ENCODE measurements at regions not wholly inside any gene's neighbourhood (a gene's known extent, or its start where the extent isn't known, plus 50 kb on each side); places are given as distances from the start of the nearest gene placed in this dataset.

DNA sequence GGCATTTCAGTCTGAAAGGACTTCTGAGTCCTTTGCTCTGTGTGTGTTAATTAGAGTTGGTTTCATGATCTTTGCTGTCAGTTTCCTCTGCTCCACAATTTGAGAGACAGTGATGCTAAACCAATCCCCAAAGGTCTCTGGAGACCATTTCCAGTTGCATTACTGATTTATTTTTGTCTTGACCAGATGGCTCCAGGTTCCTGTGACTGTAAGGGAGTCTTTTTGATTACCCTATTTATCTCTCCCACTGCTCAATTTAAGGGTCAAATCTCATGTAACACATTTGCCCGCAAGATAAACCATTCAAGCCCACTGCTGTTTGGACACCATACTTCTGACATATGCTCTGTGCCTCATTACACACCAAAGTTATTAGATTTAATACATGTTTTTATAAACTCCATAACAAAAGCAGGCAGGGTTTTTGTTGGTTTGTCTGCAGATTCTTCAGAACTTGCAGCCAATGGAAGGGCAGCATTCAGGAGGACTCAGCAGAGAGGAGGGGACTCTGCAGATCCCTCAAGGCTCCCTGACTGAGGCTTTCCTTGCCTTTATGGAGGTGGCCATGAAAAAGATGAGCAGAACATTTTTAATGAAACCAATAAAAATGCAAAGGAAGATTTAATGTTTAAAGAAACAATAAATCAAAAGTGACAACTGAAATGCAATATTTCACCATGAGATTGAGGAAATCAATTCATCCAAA is 889.3 kb upstream of the CELF4 start (continued):
- no peak for TF ChIP-seq JUNB (IDR thresholded peaks at IDR 0.05; ENCODE audit: unreplicated experiment)
- no peak for TF ChIP-seq ZNF331 (CRISPR knock-in tag; IDR thresholded peaks at IDR 0.05; ENCODE audit: low read depth)
- TF ChIP-seq, protein P1, sequence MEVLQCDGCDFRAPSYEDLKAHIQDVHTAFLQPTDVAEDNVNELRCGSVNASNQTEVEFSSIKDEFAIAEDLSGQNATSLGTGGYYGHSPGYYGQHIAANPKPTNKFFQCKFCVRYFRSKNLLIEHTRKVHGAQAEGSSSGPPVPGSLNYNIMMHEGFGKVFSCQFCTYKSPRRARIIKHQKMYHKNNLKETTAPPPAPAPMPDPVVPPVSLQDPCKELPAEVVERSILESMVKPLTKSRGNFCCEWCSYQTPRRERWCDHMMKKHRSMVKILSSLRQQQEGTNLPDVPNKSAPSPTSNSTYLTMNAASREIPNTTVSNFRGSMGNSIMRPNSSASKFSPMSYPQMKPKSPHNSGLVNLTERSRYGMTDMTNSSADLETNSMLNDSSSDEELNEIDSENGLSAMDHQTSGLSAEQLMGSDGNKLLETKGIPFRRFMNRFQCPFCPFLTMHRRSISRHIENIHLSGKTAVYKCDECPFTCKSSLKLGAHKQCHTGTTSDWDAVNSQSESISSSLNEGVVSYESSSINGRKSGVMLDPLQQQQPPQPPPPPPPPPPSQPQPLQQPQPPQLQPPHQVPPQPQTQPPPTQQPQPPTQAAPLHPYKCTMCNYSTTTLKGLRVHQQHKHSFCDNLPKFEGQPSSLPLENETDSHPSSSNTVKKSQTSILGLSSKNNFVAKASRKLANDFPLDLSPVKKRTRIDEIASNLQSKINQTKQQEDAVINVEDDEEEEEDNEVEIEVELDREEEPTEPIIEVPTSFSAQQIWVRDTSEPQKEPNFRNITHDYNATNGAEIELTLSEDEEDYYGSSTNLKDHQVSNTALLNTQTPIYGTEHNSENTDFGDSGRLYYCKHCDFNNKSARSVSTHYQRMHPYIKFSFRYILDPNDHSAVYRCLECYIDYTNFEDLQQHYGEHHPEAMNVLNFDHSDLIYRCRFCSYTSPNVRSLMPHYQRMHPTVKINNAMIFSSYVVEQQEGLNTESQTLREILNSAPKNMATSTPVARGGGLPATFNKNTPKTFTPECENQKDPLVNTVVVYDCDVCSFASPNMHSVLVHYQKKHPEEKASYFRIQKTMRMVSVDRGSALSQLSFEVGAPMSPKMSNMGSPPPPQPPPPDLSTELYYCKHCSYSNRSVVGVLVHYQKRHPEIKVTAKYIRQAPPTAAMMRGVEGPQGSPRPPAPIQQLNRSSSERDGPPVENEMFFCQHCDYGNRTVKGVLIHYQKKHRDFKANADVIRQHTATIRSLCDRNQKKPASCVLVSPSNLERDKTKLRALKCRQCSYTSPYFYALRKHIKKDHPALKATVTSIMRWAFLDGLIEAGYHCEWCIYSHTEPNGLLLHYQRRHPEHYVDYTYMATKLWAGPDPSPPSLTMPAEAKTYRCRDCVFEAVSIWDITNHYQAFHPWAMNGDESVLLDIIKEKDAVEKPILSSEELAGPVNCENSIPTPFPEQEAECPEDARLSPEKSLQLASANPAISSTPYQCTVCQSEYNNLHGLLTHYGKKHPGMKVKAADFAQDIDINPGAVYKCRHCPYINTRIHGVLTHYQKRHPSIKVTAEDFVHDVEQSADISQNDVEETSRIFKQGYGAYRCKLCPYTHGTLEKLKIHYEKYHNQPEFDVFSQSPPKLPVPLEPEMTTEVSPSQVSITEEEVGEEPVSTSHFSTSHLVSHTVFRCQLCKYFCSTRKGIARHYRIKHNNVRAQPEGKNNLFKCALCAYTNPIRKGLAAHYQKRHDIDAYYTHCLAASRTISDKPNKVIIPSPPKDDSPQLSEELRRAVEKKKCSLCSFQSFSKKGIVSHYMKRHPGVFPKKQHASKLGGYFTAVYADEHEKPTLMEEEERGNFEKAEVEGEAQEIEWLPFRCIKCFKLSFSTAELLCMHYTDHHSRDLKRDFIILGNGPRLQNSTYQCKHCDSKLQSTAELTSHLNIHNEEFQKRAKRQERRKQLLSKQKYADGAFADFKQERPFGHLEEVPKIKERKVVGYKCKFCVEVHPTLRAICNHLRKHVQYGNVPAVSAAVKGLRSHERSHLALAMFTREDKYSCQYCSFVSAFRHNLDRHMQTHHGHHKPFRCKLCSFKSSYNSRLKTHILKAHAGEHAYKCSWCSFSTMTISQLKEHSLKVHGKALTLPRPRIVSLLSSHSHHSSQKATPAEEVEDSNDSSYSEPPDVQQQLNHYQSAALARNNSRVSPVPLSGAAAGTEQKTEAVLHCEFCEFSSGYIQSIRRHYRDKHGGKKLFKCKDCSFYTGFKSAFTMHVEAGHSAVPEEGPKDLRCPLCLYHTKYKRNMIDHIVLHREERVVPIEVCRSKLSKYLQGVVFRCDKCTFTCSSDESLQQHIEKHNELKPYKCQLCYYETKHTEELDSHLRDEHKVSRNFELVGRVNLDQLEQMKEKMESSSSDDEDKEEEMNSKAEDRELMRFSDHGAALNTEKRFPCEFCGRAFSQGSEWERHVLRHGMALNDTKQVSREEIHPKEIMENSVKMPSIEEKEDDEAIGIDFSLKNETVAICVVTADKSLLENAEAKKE (CRISPR knock-in tag; IDR thresholded peaks at IDR 0.05): no peak
- TF ChIP-seq NANOG (IDR thresholded peaks at IDR 0.05; ENCODE audit: borderline replicate concordance): no peak

DNA sequence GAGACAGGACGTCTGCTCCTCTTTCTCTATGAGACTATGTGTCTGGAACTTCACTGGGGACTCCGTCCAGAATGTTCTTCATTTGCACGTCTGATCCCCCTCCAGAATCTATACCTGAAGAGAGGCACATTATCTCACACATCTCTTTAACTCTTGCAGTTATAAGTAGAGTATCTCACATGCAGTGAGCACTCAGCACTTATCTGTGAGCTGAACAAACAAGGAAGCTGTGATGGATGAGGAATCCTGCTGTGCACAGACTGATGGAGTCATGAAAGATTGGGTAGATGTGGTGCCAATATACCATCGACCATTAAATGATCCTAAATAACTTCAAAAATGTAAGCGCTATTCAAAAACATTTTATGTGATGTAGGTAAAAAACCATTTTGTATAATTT is 888.3 kb upstream of the CELF4 start:
- no peaks in the 10 kb centered on the region; the same call in 2 of the 3 replicates for H3K9me3 Mint-ChIP-seq
- Histone ChIP-seq H3K4me1 (ENCODE audit: insufficient read depth) (no peaks in the 10 kb centered on the region), H3F3A (replicated peaks; ENCODE audit: low read depth) (no peaks in the 10 kb centered on the region), H3K79me2 (replicated peaks; ENCODE audit: insufficient read depth) (no peaks in the 10 kb centered on the region), H2AFZ (no peak overlapping the region), H3K27me3 (ENCODE audit: insufficient read depth) (no peaks in the 10 kb centered on the region), H3K36me3 (ENCODE audit: insufficient read depth) (no peaks in the 10 kb centered on the region), H3K27ac (ENCODE audit: low read depth) (no peak overlapping the region), H4K20me1 (replicated peaks; ENCODE audit: insufficient read depth) (no peaks in the 10 kb centered on the region), H3K4me2 (no peak overlapping the region), H3K9me2 (ENCODE audit: insufficient read depth) (no peaks in the 10 kb centered on the region), H3K4me3 (no peak overlapping the region)
- H3K36me3 Mint-ChIP-seq (ENCODE audit: low read depth): no peaks in the 10 kb centered on the region
- no peaks in the 10 kb centered on the region for H3K27me3 Mint-ChIP-seq (ENCODE audit: insufficient read depth, low read depth, poor library complexity)
- ATAC-seq (no peak), DNase-seq (ENCODE audit: low spot score) (no peak)
- H3K4me3 Mint-ChIP-seq: no peak overlapping the region
- no peak for TF ChIP-seq JUNB (IDR thresholded peaks at IDR 0.05; ENCODE audit: unreplicated experiment)
- no peak for TF ChIP-seq STAT1 (IDR thresholded peaks at IDR 0.05; ENCODE audit: unreplicated experiment)
- no peak for TF ChIP-seq POLR2AphosphoS5 (IDR thresholded peaks at IDR 0.05; ENCODE audit: low read depth)
- TF ChIP-seq, protein P2, sequence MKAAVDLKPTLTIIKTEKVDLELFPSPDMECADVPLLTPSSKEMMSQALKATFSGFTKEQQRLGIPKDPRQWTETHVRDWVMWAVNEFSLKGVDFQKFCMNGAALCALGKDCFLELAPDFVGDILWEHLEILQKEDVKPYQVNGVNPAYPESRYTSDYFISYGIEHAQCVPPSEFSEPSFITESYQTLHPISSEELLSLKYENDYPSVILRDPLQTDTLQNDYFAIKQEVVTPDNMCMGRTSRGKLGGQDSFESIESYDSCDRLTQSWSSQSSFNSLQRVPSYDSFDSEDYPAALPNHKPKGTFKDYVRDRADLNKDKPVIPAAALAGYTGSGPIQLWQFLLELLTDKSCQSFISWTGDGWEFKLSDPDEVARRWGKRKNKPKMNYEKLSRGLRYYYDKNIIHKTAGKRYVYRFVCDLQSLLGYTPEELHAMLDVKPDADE (IDR thresholded peaks at IDR 0.05): no peak
- no peak for TF ChIP-seq ZNF331 (CRISPR knock-in tag; IDR thresholded peaks at IDR 0.05; ENCODE audit: low read depth)
- no peak for TF ChIP-seq NANOG (IDR thresholded peaks at IDR 0.05; ENCODE audit: borderline replicate concordance)
- TF ChIP-seq, protein P3, sequence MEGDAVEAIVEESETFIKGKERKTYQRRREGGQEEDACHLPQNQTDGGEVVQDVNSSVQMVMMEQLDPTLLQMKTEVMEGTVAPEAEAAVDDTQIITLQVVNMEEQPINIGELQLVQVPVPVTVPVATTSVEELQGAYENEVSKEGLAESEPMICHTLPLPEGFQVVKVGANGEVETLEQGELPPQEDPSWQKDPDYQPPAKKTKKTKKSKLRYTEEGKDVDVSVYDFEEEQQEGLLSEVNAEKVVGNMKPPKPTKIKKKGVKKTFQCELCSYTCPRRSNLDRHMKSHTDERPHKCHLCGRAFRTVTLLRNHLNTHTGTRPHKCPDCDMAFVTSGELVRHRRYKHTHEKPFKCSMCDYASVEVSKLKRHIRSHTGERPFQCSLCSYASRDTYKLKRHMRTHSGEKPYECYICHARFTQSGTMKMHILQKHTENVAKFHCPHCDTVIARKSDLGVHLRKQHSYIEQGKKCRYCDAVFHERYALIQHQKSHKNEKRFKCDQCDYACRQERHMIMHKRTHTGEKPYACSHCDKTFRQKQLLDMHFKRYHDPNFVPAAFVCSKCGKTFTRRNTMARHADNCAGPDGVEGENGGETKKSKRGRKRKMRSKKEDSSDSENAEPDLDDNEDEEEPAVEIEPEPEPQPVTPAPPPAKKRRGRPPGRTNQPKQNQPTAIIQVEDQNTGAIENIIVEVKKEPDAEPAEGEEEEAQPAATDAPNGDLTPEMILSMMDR (conservative IDR thresholded peaks at IDR 0.05; ENCODE audit: low read depth in 2 of 2): no peak
- H3K27ac Mint-ChIP-seq: no peak overlapping the region
- H3K4me1 Mint-ChIP-seq: peaks cover 11% of the 10 kb centered on the region

Measured in GM23338 (cell line).